Spinal cord (tissue), 9 donors: ENCODE measurements at regions not wholly inside any gene's neighbourhood (a gene's known extent, or its start where the extent isn't known, plus 50 kb on each side); places are given as distances from the start of the nearest gene placed in this dataset.
"Not testable (repeated sequence)": the region's sequence is repeated elsewhere in the genome, so short reads cannot be mapped to it uniquely, and the experiment has no call there.

ENCODE experiments used
- DNase-seq, 6 donors: peaks; one replicate each; pipeline versions ENCODE4 v3.0.0 to v3.0.0-alpha.2; 2013 to 2015; ENCODE audit warnings: low spot score in 6 of 6, low read depth in 4 of 6
- H3K27ac ChIP-seq: one replicate; pipeline ENCODE4 v1.5.1; 2013; ENCODE audit warnings: low read depth, low read length, control low read depth
- H3K27me3 ChIP-seq: one replicate; pipeline ENCODE4 v1.6.1; 2013; ENCODE audit warnings: low read length; ENCODE audit not compliant: control insufficient read depth, insufficient read depth
- H3K36me3 ChIP-seq: one replicate; pipeline ENCODE4 v1.6.1; 2013; ENCODE audit warnings: low read length; ENCODE audit not compliant: control insufficient read depth, insufficient read depth
- H3K4me1 ChIP-seq: one replicate; pipeline ENCODE4 v1.6.1; 2013; ENCODE audit warnings: low read length; ENCODE audit not compliant: control insufficient read depth, insufficient read depth
- H3K4me3 ChIP-seq: one replicate; pipeline ENCODE4 v1.5.1; 2013; ENCODE audit warnings: low read depth, low read length, control low read depth
- H3K9me3 ChIP-seq: one replicate; pipeline ENCODE4 v1.6.1; 2013; ENCODE audit warnings: low read length; ENCODE audit not compliant: control insufficient read depth, insufficient read depth
- WGBS: methylation state at CpG from one replicate; pipeline ENCODE4 v1.1.5; 2013; ENCODE audit warnings: missing lambda C conversion rate; ENCODE audit not compliant: insufficient coverage; 5-methylcytosine and 5-hydroxymethylcytosine counted together
- donor health status: healthy.

DNA sequence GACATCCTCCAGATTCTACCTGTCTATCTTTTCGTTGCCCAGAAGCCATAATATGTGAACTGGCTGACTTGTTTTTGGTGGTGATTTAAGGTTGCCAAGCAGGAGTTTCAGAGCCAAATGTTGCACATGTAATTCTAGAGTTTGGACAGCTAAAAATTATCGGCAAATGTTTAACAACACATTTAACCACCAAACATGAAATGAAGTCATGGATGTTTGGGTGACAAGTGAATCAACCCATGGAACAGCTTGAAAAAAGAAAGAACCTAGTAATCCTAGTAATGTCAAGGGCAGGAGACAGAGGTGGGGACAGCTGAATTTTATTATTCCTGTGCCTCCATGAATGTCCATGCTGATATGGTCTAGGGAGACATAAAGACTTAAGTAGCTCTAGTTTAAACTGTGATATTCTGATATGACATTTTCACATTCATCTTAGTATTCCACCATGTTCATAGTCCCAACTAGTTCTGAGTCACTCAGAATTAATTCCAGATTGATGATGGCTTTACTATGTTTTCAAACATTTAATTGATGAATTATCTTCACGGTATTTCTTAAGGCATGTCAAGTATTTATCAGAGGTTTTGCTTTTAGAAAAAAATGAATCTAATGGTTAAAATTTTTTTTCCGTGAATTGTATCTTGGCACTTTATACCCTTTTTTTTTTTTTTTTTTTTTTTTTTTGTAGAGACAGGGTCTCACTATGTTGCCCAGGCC, 101.7 kb downstream of the SOCS6 start:
- no peaks in the 10 kb centered on the region for H3K9me3 ChIP-seq
- H3K36me3 ChIP-seq: no peaks in the 10 kb centered on the region
- H3K27ac ChIP-seq: no peak overlapping the region
- H3K4me3 ChIP-seq: no peak overlapping the region
- DNase-seq: no peak
- no peaks in the 10 kb centered on the region for H3K27me3 ChIP-seq
- no CpG with 5 or more reads among the region's 4 CpGs for WGBS
- H3K4me1 ChIP-seq: no peaks in the 10 kb centered on the region

DNA sequence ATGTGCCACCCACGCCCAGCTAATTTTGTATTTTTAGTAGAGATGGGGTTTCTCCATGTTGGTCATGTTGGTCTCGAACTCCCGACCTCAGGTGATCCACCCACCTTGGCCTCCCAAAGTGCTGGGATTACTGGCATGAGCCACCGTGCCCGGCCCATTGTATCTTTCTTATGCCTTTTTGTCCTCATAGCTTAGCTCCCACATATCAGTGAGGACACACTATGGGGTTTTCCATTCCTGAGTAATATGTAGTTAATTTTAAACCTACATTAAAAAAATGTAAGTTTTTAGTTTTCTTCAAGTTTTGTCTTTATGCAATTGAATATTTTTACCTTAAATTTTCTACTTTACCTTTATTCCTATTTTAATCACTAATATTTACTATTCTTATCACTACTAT, 100.2 kb downstream of the SOCS6 start:
- H3K27ac ChIP-seq, H3K9me3 ChIP-seq, DNase-seq, H3K36me3 ChIP-seq, H3K4me3 ChIP-seq, H3K4me1 ChIP-seq, H3K27me3 ChIP-seq: not testable (repeated sequence)
- WGBS: no CpG with 5 or more reads among the region's 5 CpGs

DNA sequence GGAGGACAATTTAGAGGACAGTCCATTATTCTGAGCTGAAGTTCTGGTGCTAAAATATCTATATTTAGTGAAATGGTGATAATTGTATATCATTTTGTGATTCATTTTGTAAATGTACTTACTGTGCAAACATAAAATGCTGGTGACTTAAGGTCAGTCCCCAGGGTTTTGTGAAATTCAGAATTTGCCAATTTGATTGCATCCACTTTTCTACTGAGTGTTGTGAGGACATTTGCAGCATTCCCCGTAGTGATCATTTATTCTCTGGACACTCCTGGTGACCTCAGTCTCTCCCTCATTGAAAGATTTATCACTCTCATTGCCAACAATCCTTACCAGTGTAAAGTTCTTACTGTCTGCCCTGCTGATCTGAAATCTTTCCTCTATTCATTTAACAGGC, 98.2 kb downstream of the SOCS6 start:
- Histone ChIP-seq H3K4me3 (no peak overlapping the region), H3K27me3 (no peaks in the 10 kb centered on the region), H3K36me3 (no peaks in the 10 kb centered on the region), H3K4me1 (no peaks in the 10 kb centered on the region), H3K9me3 (no peaks in the 10 kb centered on the region), H3K27ac (no peak overlapping the region)
- 67% methylated on average over 1 of the region's 1 CpG for WGBS
- DNase-seq: no peak

DNA sequence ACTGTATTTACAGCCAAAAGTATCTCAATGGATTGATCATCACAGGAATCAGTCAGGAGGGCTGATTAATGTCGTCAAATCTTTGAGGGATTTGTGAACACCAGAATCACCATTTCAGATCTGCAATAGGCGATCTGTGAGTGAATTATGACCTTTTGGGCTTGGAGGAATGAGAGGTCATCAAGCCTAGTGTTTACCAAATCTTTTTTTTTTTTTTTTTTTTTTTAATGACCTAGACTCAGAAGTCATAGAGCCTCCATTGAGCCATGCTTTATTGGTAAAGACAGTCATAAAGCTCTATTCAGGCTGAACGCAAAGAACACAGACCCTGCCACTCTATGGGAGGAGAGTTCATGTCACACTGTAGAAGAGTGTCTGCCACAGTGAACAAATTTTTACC, 97.7 kb downstream of the SOCS6 start:
- 83% methylated on average over 1 of the region's 3 CpGs for WGBS
- no peak for DNase-seq
- no peak overlapping the region for H3K4me3 ChIP-seq
- no peaks in the 10 kb centered on the region for H3K36me3 ChIP-seq
- no peaks in the 10 kb centered on the region for H3K9me3 ChIP-seq
- H3K27me3 ChIP-seq: no peaks in the 10 kb centered on the region
- no peak overlapping the region for H3K27ac ChIP-seq
- no peaks in the 10 kb centered on the region for H3K4me1 ChIP-seq

DNA sequence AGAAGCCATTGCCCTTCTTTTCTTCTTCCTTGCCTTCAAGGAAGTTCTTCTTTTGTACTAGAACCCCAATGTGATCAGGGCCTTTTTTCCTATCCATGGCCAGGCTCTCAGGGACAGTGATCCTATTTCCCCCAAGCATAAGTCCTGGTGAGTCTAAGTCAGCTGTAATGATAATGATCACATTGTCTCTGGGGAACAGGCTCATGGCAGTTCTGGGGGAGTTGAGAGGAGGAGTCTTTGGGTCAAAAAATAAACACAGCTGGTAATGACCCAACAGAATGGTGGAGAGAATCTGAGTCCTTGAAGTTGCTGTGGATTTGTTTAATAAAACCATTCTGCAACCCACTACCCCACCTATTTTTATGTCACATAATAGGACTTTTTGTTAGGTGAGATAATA, 96.6 kb downstream of the SOCS6 start:
- Histone ChIP-seq H3K4me3 (no peak overlapping the region), H3K27ac (no peak overlapping the region), H3K9me3 (no peaks in the 10 kb centered on the region)

DNA sequence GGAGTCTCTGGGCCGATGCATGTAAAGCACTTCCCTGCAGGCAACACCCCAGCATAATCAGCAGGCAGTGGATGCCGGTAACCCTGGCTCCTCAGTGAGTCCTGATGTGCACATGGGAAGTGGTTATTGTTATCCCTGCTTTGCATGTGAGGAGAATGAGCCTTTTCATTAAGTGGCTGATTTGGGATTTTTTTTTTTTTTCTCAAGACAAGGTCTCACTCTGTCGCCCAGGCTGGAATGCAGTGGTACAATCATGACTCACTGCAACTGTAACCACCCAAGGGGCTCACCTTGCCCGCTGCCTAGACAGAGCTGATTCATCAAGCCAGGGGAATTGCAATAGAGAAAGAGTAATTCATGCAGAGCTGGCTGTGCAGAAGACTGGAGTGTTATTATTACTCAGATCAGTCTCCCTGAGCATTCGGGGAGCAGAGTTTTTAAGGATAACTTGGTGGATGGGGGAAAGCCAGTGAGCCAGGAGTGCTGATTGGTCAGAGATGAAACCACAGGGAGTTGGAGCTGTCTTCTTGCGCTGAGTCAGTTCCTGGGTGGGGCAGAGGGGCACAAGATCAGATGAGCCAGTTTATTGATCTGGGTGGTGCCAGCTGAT, 95.4 kb downstream of the SOCS6 start:
- H3K4me1 ChIP-seq: no peaks in the 10 kb centered on the region
- H3K27me3 ChIP-seq: no peaks in the 10 kb centered on the region
- H3K9me3 ChIP-seq: no peaks in the 10 kb centered on the region
- peak in 1 of 6 donors; percentile 38 for DNase-seq
- H3K4me3 ChIP-seq: no peak overlapping the region
- WGBS: 40% methylated on average over 3 of the region's 6 CpGs
- H3K36me3 ChIP-seq: no peaks in the 10 kb centered on the region
- no peak overlapping the region for H3K27ac ChIP-seq

More for the DNA sequence above, 96.6 kb downstream of the SOCS6 start:
- Histone ChIP-seq H3K36me3 (no peaks in the 10 kb centered on the region), H3K4me1 (no peaks in the 10 kb centered on the region), H3K27me3 (no peaks in the 10 kb centered on the region)
- DNase-seq: no peak

DNA sequence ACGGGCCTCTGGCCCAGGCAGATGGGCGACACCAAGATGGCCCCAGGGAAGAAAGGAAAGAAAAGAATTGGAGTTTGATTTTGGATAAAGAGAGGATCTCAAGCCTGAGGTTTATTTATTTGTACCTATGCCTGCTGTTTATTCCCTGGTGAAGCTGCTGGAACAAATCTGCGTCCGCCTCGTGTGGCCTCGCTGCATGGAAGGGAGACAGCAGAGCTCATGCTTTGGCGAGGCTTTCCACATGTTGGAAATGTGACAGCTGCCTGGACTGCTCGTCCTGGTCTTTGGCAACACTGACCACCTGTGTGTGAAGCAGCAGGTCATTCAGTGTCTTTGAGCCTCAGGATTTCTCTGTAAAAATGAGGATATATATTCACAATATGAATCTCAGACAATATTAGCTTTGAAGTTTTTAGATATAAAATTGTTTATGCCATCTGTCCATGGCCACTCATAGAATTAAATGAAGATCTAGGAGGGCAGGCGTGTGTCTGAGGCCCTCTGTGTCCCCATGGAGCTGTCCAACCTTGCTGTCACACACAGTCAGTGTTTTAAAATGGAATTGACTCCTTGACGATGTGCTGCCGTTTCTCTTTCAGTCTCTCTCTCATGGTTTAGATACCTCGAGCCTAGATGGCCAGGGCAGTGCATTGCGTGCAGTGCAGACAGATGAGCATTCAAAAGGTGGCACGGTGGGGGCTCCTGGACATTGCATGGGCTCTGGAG, 94.3 kb downstream of the SOCS6 start:
- no peak for DNase-seq
- no peak overlapping the region for H3K27ac ChIP-seq
- 89% methylated on average over 11 of the region's 14 CpGs for WGBS

DNA sequence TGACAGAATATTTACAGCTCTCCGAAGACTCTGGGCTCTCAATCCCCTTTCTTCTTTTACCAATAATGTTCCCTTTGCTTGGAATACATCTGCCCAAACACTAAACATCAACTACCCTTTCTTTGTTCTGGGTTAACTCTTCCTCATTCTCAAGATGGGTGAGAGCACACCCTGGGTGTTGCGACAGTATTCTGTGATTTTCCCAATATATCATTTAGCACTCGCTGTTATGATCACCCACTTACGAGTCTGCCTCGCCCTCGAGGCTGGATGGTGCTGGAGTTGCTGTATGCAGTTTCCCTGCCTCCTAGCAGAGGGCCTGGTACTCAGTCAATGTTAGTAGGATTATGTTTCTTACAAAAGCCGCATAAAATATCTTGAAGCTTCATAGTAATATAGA, 93.2 kb downstream of the SOCS6 start:
- Histone ChIP-seq H3K27ac (no peak overlapping the region), H3K4me1 (no peaks in the 10 kb centered on the region), H3K36me3 (no peaks in the 10 kb centered on the region), H3K27me3 (no peaks in the 10 kb centered on the region), H3K4me3 (no peak overlapping the region), H3K9me3 (no peaks in the 10 kb centered on the region)
- WGBS: 17% methylated on average over 1 of the region's 7 CpGs
- no peak for DNase-seq

More for the DNA sequence above, 94.3 kb downstream of the SOCS6 start:
- Histone ChIP-seq H3K4me1 (no peaks in the 10 kb centered on the region), H3K9me3 (no peaks in the 10 kb centered on the region), H3K36me3 (no peaks in the 10 kb centered on the region), H3K27me3 (no peaks in the 10 kb centered on the region), H3K4me3 (no peak overlapping the region)

DNA sequence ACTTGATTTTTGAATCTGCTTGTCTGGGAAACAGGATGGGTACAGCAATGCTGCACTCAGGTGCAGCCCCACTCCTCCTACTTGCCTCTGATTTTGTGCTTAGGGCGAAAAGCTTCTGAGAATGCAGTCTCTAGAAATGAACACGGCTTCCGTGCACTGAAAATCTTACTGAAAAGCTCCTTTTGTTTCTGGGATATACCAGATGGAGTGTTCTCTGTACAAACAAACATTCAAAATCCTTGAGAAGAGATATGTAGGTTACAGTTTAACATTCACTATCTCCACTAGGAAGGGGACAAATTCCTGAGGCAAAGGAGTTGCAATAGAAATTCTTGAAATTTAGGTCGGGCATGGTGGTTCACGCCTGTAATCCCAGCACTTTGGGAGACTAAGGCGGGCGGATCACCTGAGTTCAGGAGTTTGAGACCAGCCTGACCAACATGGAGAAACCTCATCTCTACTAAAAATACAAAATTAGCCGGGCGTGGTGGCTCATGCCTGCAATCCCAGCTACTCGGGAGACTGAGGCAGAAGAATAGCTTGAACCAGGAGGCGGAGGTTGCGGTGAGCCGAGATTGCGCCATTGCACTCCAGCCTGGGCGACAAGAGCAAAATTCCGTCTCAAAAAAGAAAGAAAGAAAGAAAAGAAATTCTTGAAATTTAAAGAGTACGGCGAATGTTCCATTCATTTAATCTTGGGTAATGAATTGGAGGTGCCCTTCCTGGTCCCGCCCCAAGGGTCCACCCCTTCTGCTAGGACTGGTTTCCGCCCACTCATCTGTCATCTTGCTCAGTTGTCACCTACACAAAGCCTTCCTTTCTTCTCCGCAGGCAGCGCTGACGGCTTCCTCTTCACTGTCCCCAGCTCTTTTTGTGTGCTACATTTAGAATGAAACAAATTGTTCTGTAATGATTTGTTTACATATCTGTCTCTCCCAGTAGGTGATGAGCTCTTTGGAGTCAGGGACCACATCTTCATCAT, 92.4 kb downstream of the SOCS6 start:
- Histone ChIP-seq H3K4me1 (no peaks in the 10 kb centered on the region), H3K9me3 (no peaks in the 10 kb centered on the region), H3K27me3 (no peaks in the 10 kb centered on the region), H3K36me3 (no peaks in the 10 kb centered on the region), H3K27ac (no peak overlapping the region), H3K4me3 (no peak overlapping the region)
- DNase-seq: peak in 2 of 6 donors; percentile 53 to 73
- 74% methylated on average over 10 of the region's 23 CpGs for WGBS
